LHCN-M2 (cell line): ENCODE measurements at regions not wholly inside any gene's neighbourhood (a gene's known extent, or its start where the extent isn't known, plus 50 kb on each side); places are given as distances from the start of the nearest gene placed in this dataset.

ENCODE experiments used
- DNase-seq: peaks from one replicate; pipeline ENCODE4 v3.0.0-alpha.2; 2012; ENCODE audit warnings: low read depth

DNA sequence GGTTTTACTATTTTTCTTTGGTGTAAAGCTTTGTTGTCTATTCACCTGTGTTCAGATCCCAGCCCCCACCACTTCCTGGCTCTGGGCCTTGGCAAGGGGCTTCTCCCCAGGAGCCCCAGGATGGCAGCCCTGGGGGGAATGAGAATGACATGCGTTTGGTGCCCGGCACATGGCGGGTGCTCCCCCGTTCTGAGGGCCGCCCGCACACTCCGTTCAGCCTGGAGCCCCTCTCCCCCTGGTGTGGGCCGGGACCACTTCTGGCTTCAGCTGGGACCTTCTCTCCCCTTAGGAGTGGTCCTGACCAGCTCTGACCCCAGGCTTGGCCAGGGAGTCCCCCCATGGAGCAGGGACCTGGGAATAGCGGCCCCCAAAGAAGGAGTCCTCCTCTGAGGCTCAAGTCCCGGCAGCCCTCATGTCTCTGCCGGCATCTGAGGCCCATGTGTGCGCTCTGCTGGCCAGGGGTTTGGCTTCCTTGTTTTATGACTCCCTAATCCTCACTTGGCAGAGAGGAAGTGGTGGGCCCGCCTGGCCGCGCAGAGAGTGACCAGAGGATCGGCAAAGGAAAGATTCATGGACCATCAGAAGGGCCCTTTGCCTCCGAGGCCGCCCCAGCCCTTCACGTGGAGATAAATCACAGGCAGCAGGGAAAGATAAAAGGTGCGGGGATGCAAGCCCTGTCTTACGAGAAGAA lies 57.0 kb upstream of the LMX1B start:
- no peak for DNase-seq

GRCh38 chr9:126558051-126558665 lies 55.6 kb upstream of the LMX1B start:
- DNase-seq = peak; percentile 19

GRCh38 chr9:126559296-126559695 lies 54.4 kb upstream of the LMX1B start:
- no peak for DNase-seq

GRCh38 chr9:126561582-126561981 lies 52.1 kb upstream of the LMX1B start:
- no peak for DNase-seq

- no peak for DNase-seq
Measured at GRCh38 chr9:126563556-126563955, 50.2 kb upstream of the LMX1B start.
